KMS-11 (cell line): ENCODE measurements at regions not wholly inside any gene's neighbourhood (a gene's known extent, or its start where the extent isn't known, plus 50 kb on each side); places are given as distances from the start of the nearest gene placed in this dataset.

ENCODE experiments used
- H2AFZ ChIP-seq: fragments of 200-600 bp; sonication (generic); 2 replicates; pipeline ENCODE4 v1.6.1; 2016; ENCODE audit warnings: antibody characterized with exemption, mixed run types, low read depth
- H3K27ac ChIP-seq: fragments of 200-600 bp; sonication (generic); 2 replicates; pipeline ENCODE4 v1.6.1; 2016; ENCODE audit warnings: mild to moderate bottlenecking, mixed run types
- H3K27me3 ChIP-seq: fragments of 200-600 bp; sonication (generic); 2 replicates; pipeline ENCODE4 v1.6.1; 2017; ENCODE audit warnings: mild to moderate bottlenecking, low read depth, mixed run types, moderate library complexity; ENCODE audit not compliant: insufficient read depth
- H3K36me3 ChIP-seq: fragments of 200-600 bp; sonication (generic); 2 replicates; pipeline ENCODE4 v1.6.1; 2017; ENCODE audit warnings: mild to moderate bottlenecking, mixed run types; ENCODE audit not compliant: insufficient read depth
- H3K4me1 ChIP-seq: fragments of 200-600 bp; sonication (generic); 2 replicates; pipeline ENCODE4 v1.6.1; 2016; ENCODE audit warnings: mild to moderate bottlenecking, low read depth, mixed run types; ENCODE audit not compliant: poor library complexity, severe bottlenecking
- H3K4me2 ChIP-seq: fragments of 200-600 bp; sonication (generic); 2 replicates; pipeline ENCODE4 v1.7.0; 2016; ENCODE audit warnings: mild to moderate bottlenecking, mixed run types
- H3K4me3 ChIP-seq: fragments of 200-600 bp; sonication (generic); IDR thresholded peaks from 2 replicates; pipeline ENCODE4 v1.6.1; 2017; ENCODE audit warnings: low read depth, low read length, mixed read lengths; ENCODE audit not compliant: insufficient read depth
- H3K79me2 ChIP-seq: fragments of 200-600 bp; sonication (generic); 2 replicates; pipeline ENCODE4 v1.6.1; 2016; ENCODE audit warnings: low read depth, mixed run types; ENCODE audit not compliant: insufficient read depth
- H3K9ac ChIP-seq: fragments of 200-600 bp; sonication (generic); 2 replicates; pipeline ENCODE4 v1.6.1; 2016; ENCODE audit warnings: mild to moderate bottlenecking, mixed run types
- H4K20me1 ChIP-seq: fragments of 200-600 bp; sonication (generic); 2 replicates; pipeline ENCODE4 v1.6.1; 2016; ENCODE audit warnings: mild to moderate bottlenecking, mixed run types; ENCODE audit not compliant: insufficient read depth
- TF ChIP-seq, protein P1 (sequence below): fragments of 200-600 bp; sonication (generic); conservative IDR thresholded peaks from 2 replicates; pipeline ENCODE4 v1.6.1; 2017; ENCODE audit warnings: low read depth, mild to moderate bottlenecking, antibody characterized with exemption, low read length, moderate library complexity, mixed read lengths

- Histone ChIP-seq H3K9ac (no peak overlapping the region), H3K79me2 (no peaks in the 10 kb centered on the region), H4K20me1 (no peaks in the 10 kb centered on the region), H3K36me3 (no peaks in the 10 kb centered on the region), H3K4me2 (no peak overlapping the region), H3K27me3 (no peaks in the 10 kb centered on the region), H2AFZ (no peak overlapping the region), H3K4me1 (no peaks in the 10 kb centered on the region), H3K27ac (no peak overlapping the region), H3K4me3 (no peak overlapping the region)
- TF ChIP-seq, protein P1, sequence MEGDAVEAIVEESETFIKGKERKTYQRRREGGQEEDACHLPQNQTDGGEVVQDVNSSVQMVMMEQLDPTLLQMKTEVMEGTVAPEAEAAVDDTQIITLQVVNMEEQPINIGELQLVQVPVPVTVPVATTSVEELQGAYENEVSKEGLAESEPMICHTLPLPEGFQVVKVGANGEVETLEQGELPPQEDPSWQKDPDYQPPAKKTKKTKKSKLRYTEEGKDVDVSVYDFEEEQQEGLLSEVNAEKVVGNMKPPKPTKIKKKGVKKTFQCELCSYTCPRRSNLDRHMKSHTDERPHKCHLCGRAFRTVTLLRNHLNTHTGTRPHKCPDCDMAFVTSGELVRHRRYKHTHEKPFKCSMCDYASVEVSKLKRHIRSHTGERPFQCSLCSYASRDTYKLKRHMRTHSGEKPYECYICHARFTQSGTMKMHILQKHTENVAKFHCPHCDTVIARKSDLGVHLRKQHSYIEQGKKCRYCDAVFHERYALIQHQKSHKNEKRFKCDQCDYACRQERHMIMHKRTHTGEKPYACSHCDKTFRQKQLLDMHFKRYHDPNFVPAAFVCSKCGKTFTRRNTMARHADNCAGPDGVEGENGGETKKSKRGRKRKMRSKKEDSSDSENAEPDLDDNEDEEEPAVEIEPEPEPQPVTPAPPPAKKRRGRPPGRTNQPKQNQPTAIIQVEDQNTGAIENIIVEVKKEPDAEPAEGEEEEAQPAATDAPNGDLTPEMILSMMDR, result no peak
These were observed 536.8 kb downstream of the MIAT start for GRCh38 chr22:27194096-27194748.

DNA sequence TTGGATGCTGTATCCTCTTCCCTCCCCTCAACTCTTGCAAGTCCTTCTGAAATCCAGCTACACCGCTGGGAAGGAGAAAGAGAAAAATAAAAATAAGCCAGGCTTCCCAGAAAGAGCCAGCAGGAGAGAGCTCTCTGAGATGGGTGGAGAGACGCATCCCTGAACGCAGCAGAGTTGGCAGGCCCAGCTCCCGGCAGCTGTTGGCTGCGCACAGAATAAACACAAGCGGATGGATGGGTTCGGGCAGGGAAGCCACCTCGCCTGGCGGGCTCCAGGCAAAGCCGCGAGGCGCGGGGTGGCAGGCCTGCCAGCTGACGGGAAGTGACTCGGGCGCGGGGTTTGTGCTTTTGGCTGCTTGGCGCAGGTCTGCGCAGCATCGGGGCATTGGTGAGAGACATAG is 537.7 kb downstream of the MIAT start:
- H3K4me3 ChIP-seq, result no peak overlapping the region
- no peak overlapping the region for H3K27ac ChIP-seq
- H2AFZ ChIP-seq, result no peak overlapping the region
- H3K4me1 ChIP-seq, result no peaks in the 10 kb centered on the region
- no peak overlapping the region for H3K9ac ChIP-seq
- no peaks in the 10 kb centered on the region for H3K27me3 ChIP-seq
- H3K4me2 ChIP-seq, result no peak overlapping the region
- TF ChIP-seq, protein P1, result no peak
- no peaks in the 10 kb centered on the region for H3K79me2 ChIP-seq
- H4K20me1 ChIP-seq, result no peaks in the 10 kb centered on the region
- no peaks in the 10 kb centered on the region for H3K36me3 ChIP-seq

GRCh38 chr22:27195494-27195893 is 538.1 kb downstream of the MIAT start:
- H3K4me1 ChIP-seq, result no peaks in the 10 kb centered on the region
- no peaks in the 10 kb centered on the region for H4K20me1 ChIP-seq
- H3K36me3 ChIP-seq, result no peaks in the 10 kb centered on the region
- no peak overlapping the region for H3K4me2 ChIP-seq
- TF ChIP-seq, protein P1, result no peak
- no peak overlapping the region for H3K27ac ChIP-seq
- H3K27me3 ChIP-seq, result no peaks in the 10 kb centered on the region
- H3K9ac ChIP-seq, result no peak overlapping the region
- no peak overlapping the region for H3K4me3 ChIP-seq
- H3K79me2 ChIP-seq, result no peaks in the 10 kb centered on the region
- H2AFZ ChIP-seq, result no peak overlapping the region

DNA sequence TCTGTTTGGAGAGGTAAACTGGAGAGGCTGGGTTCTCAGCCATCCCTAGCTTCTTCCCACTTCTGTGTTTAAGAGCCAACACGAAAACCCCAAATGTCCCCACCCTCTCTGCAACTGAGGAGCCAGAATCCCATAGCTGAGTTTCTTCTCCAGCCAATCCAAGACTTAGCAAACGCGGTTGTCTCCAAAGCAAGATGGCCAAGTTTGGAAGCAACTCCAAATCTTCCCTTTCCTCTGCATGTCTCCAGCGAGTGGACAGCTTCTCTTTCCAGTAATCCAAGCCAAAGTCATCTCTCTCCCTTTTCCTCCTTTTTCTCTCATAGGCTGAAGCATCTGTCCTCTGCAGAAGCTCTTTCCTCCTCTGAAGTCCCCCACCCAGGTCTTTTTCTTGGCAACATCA is 539.2 kb downstream of the MIAT start:
- no peak overlapping the region for H3K4me3 ChIP-seq
- no peaks in the 10 kb centered on the region for H3K79me2 ChIP-seq
- H3K27me3 ChIP-seq, result no peaks in the 10 kb centered on the region
- no peaks in the 10 kb centered on the region for H4K20me1 ChIP-seq
- H3K4me2 ChIP-seq, result no peak overlapping the region
- H3K9ac ChIP-seq, result no peak overlapping the region
- TF ChIP-seq, protein P1, result no peak
- H3K36me3 ChIP-seq, result no peaks in the 10 kb centered on the region
- no peak overlapping the region for H2AFZ ChIP-seq
- no peak overlapping the region for H3K27ac ChIP-seq
- no peaks in the 10 kb centered on the region for H3K4me1 ChIP-seq
